ENCODE measurements at regions not wholly inside any gene's neighbourhood (a gene's known extent, or its start where the extent isn't known, plus 50 kb on each side); places are given as distances from the start of the nearest gene placed in this dataset.

GRCh38 chr21:39006571-39007311 is 176.5 kb downstream of the PSMG1 start:
- TF ChIP-seq CTCF (IDR thresholded peaks at IDR 0.05; ENCODE audit: borderline replicate concordance, extremely low read depth, low read length, poor library complexity, severe bottlenecking), result no peak
- TF ChIP-seq EZH2 (IDR thresholded peaks at IDR 0.05; ENCODE audit: borderline replicate concordance, low read depth, low read length, severe bottlenecking), result no peak
